Psoas muscle (tissue), 7 donors: ENCODE measurements at regions not wholly inside any gene's neighbourhood (a gene's known extent, or its start where the extent isn't known, plus 50 kb on each side); places are given as distances from the start of the nearest gene placed in this dataset.
"Not testable (repeated sequence)": the region's sequence is repeated elsewhere in the genome, so short reads cannot be mapped to it uniquely, and the experiment has no call there.

ENCODE experiments used
- ATAC-seq, 4 donors: fragments of 200-7000 bp; cut with Tn5 transposase; one replicate each; pipeline ENCODE4 v1.9.1; 2020; ENCODE audit warnings: moderate library complexity in 3 of 4, mild to moderate bottlenecking in 2 of 4
- DNase-seq, 2 donors: peaks; one replicate each; pipeline ENCODE4 v3.0.0-alpha.2; 2020
- H3K27ac ChIP-seq: fragments of 200-600 bp; one replicate; pipeline ENCODE4 v1.8.0; 2022
- H3K27me3 ChIP-seq, 3 donors: fragments of 200-600 bp in 1 of 3; one replicate each; pipeline versions ENCODE4 v1.6.1 to v1.8.0; 2013 to 2022; ENCODE audit warnings: low read length in 2 of 3, mild to moderate bottlenecking in 2 of 3, moderate library complexity in 1 of 3; ENCODE audit not compliant: insufficient read depth in 3 of 3
- H3K36me3 ChIP-seq, 2 donors: fragments of 200-600 bp in 1 of 2; one replicate each; pipeline versions ENCODE4 v1.6.1 to v1.8.0; 2013 to 2022; ENCODE audit warnings: low read depth in 1 of 2, mild to moderate bottlenecking in 1 of 2, moderate library complexity in 1 of 2; ENCODE audit not compliant: insufficient read depth in 1 of 2
- H3K4me1 ChIP-seq: fragments of 200-600 bp; one replicate; pipeline ENCODE4 v1.8.0; 2022
- H3K4me3 ChIP-seq: fragments of 200-600 bp; one replicate; pipeline ENCODE4 v1.8.0; 2022; ENCODE audit warnings: mild to moderate bottlenecking
- H3K9me3 ChIP-seq: fragments of 200-600 bp; one replicate; pipeline ENCODE4 v1.8.0; 2022
- WGBS, 3 donors: extraction: QIAGEN DNeasy Blood & Tissue Kit; methylation state at CpG; one replicate each; pipeline versions ENCODE4 v1.1.6 to v1.1.7; 2013; 5-methylcytosine and 5-hydroxymethylcytosine counted together
- intact Hi-C, 2 donors: fragments of 100-400 bp; cut with DNase I; formaldehyde crosslinking; loops; one replicate each; pipeline versions ENCODE4 v1.11.0 to v1.14.2; 2022
- TF ChIP-seq, protein P1 (sequence below): fragments of 200-600 bp; IDR thresholded peaks from one replicate; pipeline ENCODE4 v1.8.0; 2022; ENCODE audit warnings: antibody characterized with exemption
- donor health status: healthy with polysubstance abuse.
- donor health status: DM: no; HTN: no; CAD: no; lungs with moderate emphysema.
- donor health status: Bipolar disorder and iron deficiency.
- donor health status: healthy.
- donor health status: DM: yes; HTN: yes; CAD: no.
- donor health status: DM: no; HTN: no; CAD: no.
- donor health status: DM: yes; HTN: yes; CAD: no.

DNA sequence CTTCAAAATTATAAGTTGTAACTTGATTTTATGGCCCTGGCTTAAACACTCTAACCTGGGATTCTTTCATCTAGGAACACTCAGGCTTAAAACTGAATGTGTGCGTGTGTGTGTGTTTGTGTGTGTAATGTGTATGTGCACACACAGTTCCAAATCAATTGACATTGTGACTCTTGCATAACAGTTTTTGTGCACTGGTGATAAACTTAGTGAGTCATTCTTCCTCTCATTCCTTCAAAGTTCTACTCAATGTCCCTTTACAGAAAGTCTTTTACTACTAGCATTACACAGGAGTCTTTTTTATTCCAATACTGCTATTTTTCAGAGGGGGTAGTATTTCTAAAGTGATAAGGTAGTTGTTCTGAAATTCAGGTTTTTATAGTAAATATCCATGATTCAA lies 943.6 kb downstream of the KCNT2 start:
- no peaks in the 10 kb centered on the region for H3K9me3 ChIP-seq
- H3K4me1 ChIP-seq: no peaks in the 10 kb centered on the region
- no peak overlapping the region for H3K4me3 ChIP-seq
- H3K27ac ChIP-seq: no peak overlapping the region
- no peaks in the 10 kb centered on the region for H3K36me3 ChIP-seq
- 59 to 69% (median 66%) methylated on average over 1 of the region's 1 CpG for whole genome bisulfite sequencing, 3 donors
- H3K27me3 ChIP-seq: no peaks in the 10 kb centered on the region
- DNase-seq: no peak
- no peak for ATAC-seq
- intact Hi-C loops: no loop called here
- TF ChIP-seq, protein P1, sequence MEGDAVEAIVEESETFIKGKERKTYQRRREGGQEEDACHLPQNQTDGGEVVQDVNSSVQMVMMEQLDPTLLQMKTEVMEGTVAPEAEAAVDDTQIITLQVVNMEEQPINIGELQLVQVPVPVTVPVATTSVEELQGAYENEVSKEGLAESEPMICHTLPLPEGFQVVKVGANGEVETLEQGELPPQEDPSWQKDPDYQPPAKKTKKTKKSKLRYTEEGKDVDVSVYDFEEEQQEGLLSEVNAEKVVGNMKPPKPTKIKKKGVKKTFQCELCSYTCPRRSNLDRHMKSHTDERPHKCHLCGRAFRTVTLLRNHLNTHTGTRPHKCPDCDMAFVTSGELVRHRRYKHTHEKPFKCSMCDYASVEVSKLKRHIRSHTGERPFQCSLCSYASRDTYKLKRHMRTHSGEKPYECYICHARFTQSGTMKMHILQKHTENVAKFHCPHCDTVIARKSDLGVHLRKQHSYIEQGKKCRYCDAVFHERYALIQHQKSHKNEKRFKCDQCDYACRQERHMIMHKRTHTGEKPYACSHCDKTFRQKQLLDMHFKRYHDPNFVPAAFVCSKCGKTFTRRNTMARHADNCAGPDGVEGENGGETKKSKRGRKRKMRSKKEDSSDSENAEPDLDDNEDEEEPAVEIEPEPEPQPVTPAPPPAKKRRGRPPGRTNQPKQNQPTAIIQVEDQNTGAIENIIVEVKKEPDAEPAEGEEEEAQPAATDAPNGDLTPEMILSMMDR: no peak

DNA sequence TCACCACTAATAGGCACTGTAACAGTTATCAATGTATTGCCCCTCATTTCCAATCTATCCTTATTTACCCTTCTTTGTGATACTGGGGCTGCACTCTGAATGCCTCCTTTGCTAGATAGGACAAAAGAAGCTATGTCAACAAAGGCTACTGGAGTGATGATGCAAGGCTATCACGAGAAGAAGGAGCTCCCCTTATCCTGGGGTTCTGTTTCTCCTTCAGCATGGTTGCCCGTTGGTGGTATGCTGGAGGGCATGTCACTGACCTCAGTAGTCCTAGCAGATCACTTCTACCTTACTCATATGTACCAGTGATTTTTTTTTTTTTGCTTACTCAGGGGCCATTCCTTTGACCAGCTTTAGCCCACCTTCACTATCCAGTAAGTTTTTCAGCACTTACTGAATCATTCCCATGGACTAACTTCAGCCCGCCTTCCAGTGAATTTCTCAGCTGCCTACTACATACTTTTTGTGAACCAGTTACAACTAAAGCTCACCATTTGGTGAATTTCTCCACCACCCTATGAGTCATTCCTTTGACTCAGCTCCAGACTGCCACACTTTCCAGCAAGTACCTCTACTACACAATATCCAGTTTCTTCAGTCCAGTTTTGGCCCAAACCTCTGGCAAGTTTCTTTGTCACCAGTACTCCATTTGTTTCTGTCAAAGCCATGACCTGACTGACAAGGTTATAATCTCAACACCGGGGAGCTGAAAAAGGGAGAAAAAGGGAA lies 944.5 kb downstream of the KCNT2 start:
- intact Hi-C loops: no loop called here
- Histone ChIP-seq H3K36me3 (no peaks in the 10 kb centered on the region), H3K9me3 (no peaks in the 10 kb centered on the region), H3K27me3 (no peaks in the 10 kb centered on the region), H3K4me1 (no peaks in the 10 kb centered on the region), H3K4me3 (no peak overlapping the region), H3K27ac (no peak overlapping the region)
- DNase-seq (no peak), ATAC-seq (no peak)
- TF ChIP-seq, protein P1: no peak
- 64 to 77% (median 65%) methylated on average over 4 of the region's 4 CpGs for WGBS, 3 donors

DNA sequence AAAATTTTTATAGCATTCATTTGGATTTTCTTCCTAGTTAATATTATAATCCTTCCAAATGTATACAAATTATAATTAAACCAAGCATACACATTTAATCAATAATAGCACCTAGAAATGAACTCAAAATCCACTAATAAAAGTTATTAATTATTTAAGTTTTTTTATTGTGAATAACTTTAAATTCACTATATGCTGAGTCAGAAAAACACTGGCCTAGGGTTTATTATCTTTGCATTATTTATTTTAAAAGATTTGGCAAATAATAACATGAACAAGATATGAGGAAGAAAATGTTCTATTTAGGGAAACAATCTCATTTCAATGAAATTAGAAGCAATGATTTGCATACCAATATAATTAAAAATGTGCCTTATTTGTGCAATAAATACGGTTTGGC lies 951.5 kb downstream of the KCNT2 start:
- Histone ChIP-seq H3K4me3 (no peak overlapping the region), H3K4me1 (no peaks in the 10 kb centered on the region), H3K36me3 (no peaks in the 10 kb centered on the region), H3K27ac (no peak overlapping the region), H3K27me3 (no peaks in the 10 kb centered on the region), H3K9me3 (peaks cover 2% of the 10 kb centered on the region)
- no peak for ATAC-seq
- no peak for DNase-seq
- WGBS, 3 donors: 74 to 86% (median 78%) methylated on average over 1 of the region's 1 CpG
- intact Hi-C loops: no loop called here
- TF ChIP-seq, protein P1: no peak

DNA sequence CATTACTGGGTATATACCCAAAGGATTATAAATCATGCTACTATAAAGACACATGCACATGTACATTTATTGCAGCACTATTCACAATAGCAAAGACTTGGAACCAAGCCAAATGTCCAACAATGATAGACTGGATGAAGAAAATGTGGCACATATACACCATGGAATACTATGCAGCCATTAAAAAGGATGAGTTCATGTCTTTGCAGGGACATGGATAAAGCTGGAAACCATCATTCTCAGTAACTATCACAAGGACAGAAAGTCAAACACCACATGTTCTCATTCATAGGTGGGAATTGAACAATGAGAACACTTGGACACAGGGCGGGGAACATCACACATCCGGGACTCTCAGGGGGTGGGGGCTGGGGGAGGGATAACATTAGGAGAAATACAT lies 959.4 kb downstream of the KCNT2 start:
- WGBS, 3 donors: 94 to 98% (median 94%) methylated on average over 2 of the region's 2 CpGs

DNA sequence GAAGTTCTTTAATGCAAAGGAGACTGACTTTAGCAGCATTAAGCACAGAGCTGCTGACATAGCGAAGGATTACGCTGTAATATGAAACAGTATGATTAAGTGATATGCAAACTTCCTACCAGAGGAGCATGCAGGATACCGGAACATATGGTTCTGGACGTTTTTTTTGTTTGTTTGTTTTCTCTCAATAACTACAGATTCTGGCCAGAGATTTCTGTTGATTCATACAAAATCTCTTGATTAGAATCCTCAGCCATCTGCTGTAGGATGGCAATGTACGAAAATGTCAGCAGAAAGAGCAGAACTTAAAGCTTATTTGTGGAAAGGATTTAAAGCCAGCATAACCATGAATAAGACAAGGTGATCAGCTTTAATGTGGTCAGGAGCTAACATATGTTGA lies 970.7 kb downstream of the KCNT2 start:
- 24 to 25% (median 25%) methylated on average over 5 of the region's 5 CpGs for WGBS, 3 donors
- H3K4me3 ChIP-seq: no peak overlapping the region
- no peaks in the 10 kb centered on the region for H3K9me3 ChIP-seq
- H3K36me3 ChIP-seq: no peaks in the 10 kb centered on the region
- intact Hi-C loops: no loop called here
- TF ChIP-seq, protein P1: no peak
- ATAC-seq (no peak), DNase-seq (no peak)
- H3K27ac ChIP-seq: no peak overlapping the region
- no peaks in the 10 kb centered on the region for H3K27me3 ChIP-seq
- H3K4me1 ChIP-seq: no peaks in the 10 kb centered on the region

More for the DNA sequence above, 959.4 kb downstream of the KCNT2 start:
- H3K4me3 ChIP-seq, ATAC-seq, H3K4me1 ChIP-seq, H3K27me3 ChIP-seq, H3K9me3 ChIP-seq, intact Hi-C loops, DNase-seq, H3K27ac ChIP-seq, H3K36me3 ChIP-seq: not testable (repeated sequence)
